ENCODE measurements at regions not wholly inside any gene's neighbourhood (a gene's known extent, or its start where the extent isn't known, plus 50 kb on each side); places are given as distances from the start of the nearest gene placed in this dataset.

- TF ChIP-seq CTCF (IDR thresholded peaks at IDR 0.05 in 2 of 3, conservative IDR thresholded peaks at IDR 0.05 in 1 of 3; ENCODE audit: borderline replicate concordance in 1 of 3, insufficient read depth in 1 of 3, low read depth in 2 of 3, low read length in 2 of 3) (no peak), ZFX (IDR thresholded peaks at IDR 0.05) (no peak), ATF3 (IDR thresholded peaks at IDR 0.05) (no peak), ZNF274 (IDR thresholded peaks at IDR 0.05; ENCODE audit: low read depth, low read length) (no peak), SP1 (IDR thresholded peaks at IDR 0.05; ENCODE audit: low read depth) (no peak)
Observed at GRCh38 chr4:31474221-31474620, 754.1 kb downstream of the PCDH7 start (continued).

- DNase-seq (ENCODE audit: low read depth, low spot score) (no peak), ATAC-seq (no peak)
- Histone ChIP-seq H3K9ac (ENCODE audit: low read length) (no peak overlapping the region), H3K4me1 (ENCODE audit: control insufficient read depth in 1 of 2, insufficient read depth in 2 of 2, low read length in 2 of 2) (no peaks in the 10 kb centered on the region), H3K4me2 (ENCODE audit: low read length) (no peak overlapping the region), H2AFZ (ENCODE audit: low read depth, low read length, poor library complexity, severe bottlenecking) (no peak overlapping the region), H3K27ac (ENCODE audit: low read depth, low read length) (no peak overlapping the region), H4K20me1 (ENCODE audit: insufficient read depth) (no peaks in the 10 kb centered on the region), H3K79me2 (ENCODE audit: insufficient read depth, low read length) (no peaks in the 10 kb centered on the region), H3K9me2 (ENCODE audit: insufficient read depth) (no peaks in the 10 kb centered on the region), H3K27me3 (ENCODE audit: insufficient read depth, low read length) (no peaks in the 10 kb centered on the region), H3K9me3 (ENCODE audit: control insufficient read depth in 1 of 2, insufficient read depth in 1 of 2, low read depth in 1 of 2, low read length in 2 of 2) (peaks cover 0 to 4% of the 10 kb centered on the region in 2 experiments; a peak in 2 of 4 replicates), H3K36me3 (ENCODE audit: control insufficient read depth in 1 of 2, insufficient read depth in 2 of 2, low read length in 2 of 2) (no peaks in the 10 kb centered on the region), H3K4me3 (replicated peaks in 1 of 2; ENCODE audit: low read depth in 1 of 2, low read length in 2 of 2) (no peak overlapping the region)
- RAD21 ChIA-PET (ENCODE audit: low non-redundant PET in 1 of 2, low total read pairs in 2 of 2, uncharacterized antibody in 2 of 2, unreplicated experiment in 2 of 2), result no interaction called here
- BruUV-seq (replicated peaks), result no TSS peak
- POLR2A ChIA-PET, result no interaction called here
- intact Hi-C loops (cut with micrococcal nuclease), result no loop called here
- CTCF ChIA-PET, result no interaction called here
- TF ChIP-seq ELF1 (IDR thresholded peaks at IDR 0.05; ENCODE audit: borderline replicate concordance, low read depth) (no peak), REST (IDR thresholded peaks at IDR 0.05; ENCODE audit: low read depth) (no peak), EGR1 (IDR thresholded peaks at IDR 0.05; ENCODE audit: low read depth) (no peak), EZH2phosphoT487 (IDR thresholded peaks at IDR 0.05; ENCODE audit: borderline replicate concordance) (no peak), ATF3 (IDR thresholded peaks at IDR 0.05) (no peak), ZBTB33 (IDR thresholded peaks at IDR 0.05; ENCODE audit: extremely low read depth, insufficient replicate concordance, low read length) (no peak), YY1 (IDR thresholded peaks at IDR 0.05; ENCODE audit: extremely low read depth, insufficient replicate concordance, low read depth, low read length) (no peak), RAD21 (IDR thresholded peaks at IDR 0.05; ENCODE audit: low read depth) (no peak), CTCF (IDR thresholded peaks at IDR 0.05 in 2 of 3, conservative IDR thresholded peaks at IDR 0.05 in 1 of 3; ENCODE audit: borderline replicate concordance in 1 of 3, insufficient read depth in 1 of 3, low read depth in 2 of 3, low read length in 2 of 3) (no peak), TCF7L2 (IDR thresholded peaks at IDR 0.05; ENCODE audit: borderline replicate concordance, extremely low read depth, insufficient read depth, insufficient read length) (no peak)
Observed at GRCh38 chr4:31482691-31483090, 762.5 kb downstream of the PCDH7 start.

Measured in HCT116 (cell line).